T-helper 1 cell treated with Interleukin-12 subunit alpha and Interleukin-12 subunit beta and Interleukin-4 antibody, amounts not matched to agents 30 ng/mL and 1 ng/mL, for 36 hours (primary cell): ENCODE measurements at regions not wholly inside any gene's neighbourhood (a gene's known extent, or its start where the extent isn't known, plus 50 kb on each side); places are given as distances from the start of the nearest gene placed in this dataset.

Source experiments
- intact Hi-C: fragments of 100-400 bp; cut with micrococcal nuclease; formaldehyde crosslinking; loops from one replicate; pipeline ENCODE4 v1.15.1; 2024

GRCh38 chr2:45152691-45153090 lies 143.4 kb upstream of the SIX2 start:
- intact Hi-C loops: no loop called here

GRCh38 chr2:45145073-45145899 lies 136.0 kb upstream of the SIX2 start:
- intact Hi-C loops: no loop called here

- intact Hi-C loops: no loop called here
These were observed 132.9 kb upstream of the SIX2 start for GRCh38 chr2:45141883-45142866.

- intact Hi-C loops: no loop called here
These were observed 131.4 kb upstream of the SIX2 start for GRCh38 chr2:45140675-45141074.

GRCh38 chr2:45138904-45139303 lies 129.7 kb upstream of the SIX2 start:
- intact Hi-C loops: no loop called here

- intact Hi-C loops: no loop called here
These were observed 128.9 kb upstream of the SIX2 start for GRCh38 chr2:45137966-45138695.

- intact Hi-C loops: no loop called here
These were observed 125.5 kb upstream of the SIX2 start for GRCh38 chr2:45134726-45135125.

- intact Hi-C loops: no loop called here
These were observed 124.8 kb upstream of the SIX2 start for GRCh38 chr2:45134014-45134413.

- intact Hi-C loops: no loop called here
These were observed 123.3 kb upstream of the SIX2 start for GRCh38 chr2:45132551-45132950.

- intact Hi-C loops: no loop called here
These were observed 122.3 kb upstream of the SIX2 start for GRCh38 chr2:45131587-45131986.

- intact Hi-C loops: no loop called here
These were observed 121.5 kb upstream of the SIX2 start for GRCh38 chr2:45130736-45131135.

GRCh38 chr2:45128580-45128997 lies 119.3 kb upstream of the SIX2 start:
- intact Hi-C loops: no loop called here

GRCh38 chr2:45127891-45128290 lies 118.6 kb upstream of the SIX2 start:
- intact Hi-C loops: no loop called here

GRCh38 chr2:45127321-45127720 lies 118.1 kb upstream of the SIX2 start:
- intact Hi-C loops: no loop called here

- intact Hi-C loops: no loop called here
These were observed 116.0 kb upstream of the SIX2 start for GRCh38 chr2:45125232-45125631.

- intact Hi-C loops: no loop called here
These were observed 115.2 kb upstream of the SIX2 start for GRCh38 chr2:45124456-45124855.

- intact Hi-C loops: no loop called here
These were observed 114.4 kb upstream of the SIX2 start for GRCh38 chr2:45123521-45124191.

GRCh38 chr2:45123065-45123464 lies 113.8 kb upstream of the SIX2 start:
- intact Hi-C loops: no loop called here

- intact Hi-C loops: no loop called here
These were observed 112.1 kb upstream of the SIX2 start for GRCh38 chr2:45121236-45121927.

- intact Hi-C loops: no loop called here
These were observed 111.3 kb upstream of the SIX2 start for GRCh38 chr2:45120546-45120945.
